Lung (tissue), 12 donors: ENCODE measurements at regions not wholly inside any gene's neighbourhood (a gene's known extent, or its start where the extent isn't known, plus 50 kb on each side); places are given as distances from the start of the nearest gene placed in this dataset. TPM values are rescaled to one million over a fixed set of nuclear protein-coding genes. Genes with fewer than 3 reads are reported as not detected.

Source experiments
- ATAC-seq: fragments of 200-7000 bp; cut with Tn5 transposase; one replicate; pipeline ENCODE4 v1.9.1; 2020; ENCODE audit warnings: moderate number of reproducible peaks; ENCODE audit not compliant: insufficient read depth, low FRiP score
- DNase-seq, 3 donors: peaks; one replicate each; pipeline ENCODE4 v3.0.0-alpha.2; 2013 to 2017
- H3K27ac ChIP-seq, 2 donors: one replicate each; pipeline ENCODE4 v1.5.1; 2013; ENCODE audit warnings: mild to moderate bottlenecking in 2 of 2, moderate library complexity in 2 of 2, control low read depth in 1 of 2, inconsistent platforms in 1 of 2, low read depth in 1 of 2, low read length in 1 of 2
- H3K27me3 ChIP-seq, 3 donors: one replicate each; pipeline ENCODE4 v1.5.1; 2013; ENCODE audit warnings: low read length in 2 of 3; ENCODE audit not compliant: control insufficient read depth in 3 of 3, insufficient read depth in 3 of 3
- H3K36me3 ChIP-seq, 4 donors: one replicate each; pipeline ENCODE4 v1.5.1; 2013; ENCODE audit warnings: low read length in 4 of 4, mild to moderate bottlenecking in 1 of 4, moderate library complexity in 1 of 4; ENCODE audit not compliant: control insufficient read depth in 4 of 4, insufficient read depth in 4 of 4
- H3K4me1 ChIP-seq, 5 donors: one replicate each; pipeline ENCODE4 v1.5.1; 2013; ENCODE audit warnings: low read length in 5 of 5, mild to moderate bottlenecking in 2 of 5, moderate library complexity in 1 of 5; ENCODE audit not compliant: control insufficient read depth in 5 of 5, insufficient read depth in 5 of 5
- H3K4me3 ChIP-seq: one replicate; pipeline ENCODE4 v1.5.1; 2013; ENCODE audit warnings: mild to moderate bottlenecking, control low read depth, moderate library complexity
- H3K9ac ChIP-seq, 2 donors: one replicate each; pipeline ENCODE4 v1.5.1; 2013; ENCODE audit warnings: low read length in 2 of 2, control low read depth in 1 of 2; ENCODE audit not compliant: insufficient read depth in 1 of 2
- H3K9me3 ChIP-seq, 4 donors: one replicate each; pipeline ENCODE4 v1.5.1; 2013; ENCODE audit warnings: low read length in 3 of 4, mild to moderate bottlenecking in 1 of 4, moderate library complexity in 1 of 4; ENCODE audit not compliant: control insufficient read depth in 4 of 4, insufficient read depth in 3 of 4
- WGBS, 2 donors: extraction: QIAGEN DNeasy Blood & Tissue Kit; methylation state at CpG; one replicate each; pipeline ENCODE4 v1.1.7; 2013; 5-methylcytosine and 5-hydroxymethylcytosine counted together
- small RNA-seq: library from RNA; depleted of rRNA; stranded (forward); fragments of <200 nt; gene quantifications from one replicate; pipeline ENCODE3, GENCODE V24; 2014; ENCODE audit warnings: low replicate concordance
- TF ChIP-seq, protein P1 (sequence below): IDR thresholded peaks from 2 replicates; pipeline ENCODE4 v1.5.1; 2012; ENCODE audit warnings: mild to moderate bottlenecking; ENCODE audit errors: control extremely low read depth, extremely low read depth
- donor health status: control.
- donor health status: control.
- donor health status: Bipolar disorder and iron deficiency.
- donor health status: healthy.
- donor health status: DM: yes; HTN: yes; CAD: no.

- H3K36me3 ChIP-seq: no peaks in the 10 kb centered on the region
- 85 to 94% methylated on average over 9 of the region's 9 CpGs for WGBS, 2 donors
- TF ChIP-seq, protein P1, sequence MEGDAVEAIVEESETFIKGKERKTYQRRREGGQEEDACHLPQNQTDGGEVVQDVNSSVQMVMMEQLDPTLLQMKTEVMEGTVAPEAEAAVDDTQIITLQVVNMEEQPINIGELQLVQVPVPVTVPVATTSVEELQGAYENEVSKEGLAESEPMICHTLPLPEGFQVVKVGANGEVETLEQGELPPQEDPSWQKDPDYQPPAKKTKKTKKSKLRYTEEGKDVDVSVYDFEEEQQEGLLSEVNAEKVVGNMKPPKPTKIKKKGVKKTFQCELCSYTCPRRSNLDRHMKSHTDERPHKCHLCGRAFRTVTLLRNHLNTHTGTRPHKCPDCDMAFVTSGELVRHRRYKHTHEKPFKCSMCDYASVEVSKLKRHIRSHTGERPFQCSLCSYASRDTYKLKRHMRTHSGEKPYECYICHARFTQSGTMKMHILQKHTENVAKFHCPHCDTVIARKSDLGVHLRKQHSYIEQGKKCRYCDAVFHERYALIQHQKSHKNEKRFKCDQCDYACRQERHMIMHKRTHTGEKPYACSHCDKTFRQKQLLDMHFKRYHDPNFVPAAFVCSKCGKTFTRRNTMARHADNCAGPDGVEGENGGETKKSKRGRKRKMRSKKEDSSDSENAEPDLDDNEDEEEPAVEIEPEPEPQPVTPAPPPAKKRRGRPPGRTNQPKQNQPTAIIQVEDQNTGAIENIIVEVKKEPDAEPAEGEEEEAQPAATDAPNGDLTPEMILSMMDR: no peak
- no peaks in the 10 kb centered on the region for H3K9me3 ChIP-seq
- no peak overlapping the region for H3K4me3 ChIP-seq
- no peak overlapping the region for H3K27ac ChIP-seq
- DNase-seq (no peak), ATAC-seq (no peak)
- peaks cover 0 to 2% (median 0%) of the 10 kb centered on the region in 5 donors for H3K4me1 ChIP-seq
- no peaks in the 10 kb centered on the region for H3K27me3 ChIP-seq
- no peak overlapping the region for H3K9ac ChIP-seq
These were observed 52.3 kb upstream of the CITED2 start for GRCh38 chr6:139426795-139427194.

DNA sequence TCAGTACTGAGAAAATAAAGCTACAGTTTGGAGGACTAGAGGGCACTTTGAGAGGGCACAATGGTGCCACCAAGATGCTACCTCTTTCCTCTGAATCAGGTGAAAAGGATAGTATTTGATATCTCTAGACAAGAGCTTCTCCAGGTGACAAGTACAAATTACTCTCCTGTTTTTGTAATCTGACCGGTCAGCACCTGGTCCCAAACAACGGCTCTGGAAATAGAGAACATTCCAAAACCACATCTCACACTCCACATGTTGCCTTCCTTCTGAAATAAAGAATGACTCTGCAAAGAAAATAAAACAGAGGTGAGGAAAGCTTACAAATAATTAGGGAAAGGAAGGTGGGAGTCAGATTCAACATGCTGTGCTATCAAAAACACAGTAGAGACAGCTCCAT lies 51.3 kb upstream of the CITED2 start:
- H3K4me3 ChIP-seq: no peak overlapping the region
- no peaks in the 10 kb centered on the region for H3K27me3 ChIP-seq
- TF ChIP-seq, protein P1: no peak
- 40 to 44% methylated on average over 2 of the region's 2 CpGs for WGBS, 2 donors
- ATAC-seq (no peak), DNase-seq (no peak)
- H3K36me3 ChIP-seq: no peaks in the 10 kb centered on the region
- no peak overlapping the region for H3K27ac ChIP-seq
- H3K9ac ChIP-seq: no peak overlapping the region
- H3K9me3 ChIP-seq: no peaks in the 10 kb centered on the region
- H3K4me1 ChIP-seq: peaks cover 0 to 4% (median 0%) of the 10 kb centered on the region in 5 donors

DNA sequence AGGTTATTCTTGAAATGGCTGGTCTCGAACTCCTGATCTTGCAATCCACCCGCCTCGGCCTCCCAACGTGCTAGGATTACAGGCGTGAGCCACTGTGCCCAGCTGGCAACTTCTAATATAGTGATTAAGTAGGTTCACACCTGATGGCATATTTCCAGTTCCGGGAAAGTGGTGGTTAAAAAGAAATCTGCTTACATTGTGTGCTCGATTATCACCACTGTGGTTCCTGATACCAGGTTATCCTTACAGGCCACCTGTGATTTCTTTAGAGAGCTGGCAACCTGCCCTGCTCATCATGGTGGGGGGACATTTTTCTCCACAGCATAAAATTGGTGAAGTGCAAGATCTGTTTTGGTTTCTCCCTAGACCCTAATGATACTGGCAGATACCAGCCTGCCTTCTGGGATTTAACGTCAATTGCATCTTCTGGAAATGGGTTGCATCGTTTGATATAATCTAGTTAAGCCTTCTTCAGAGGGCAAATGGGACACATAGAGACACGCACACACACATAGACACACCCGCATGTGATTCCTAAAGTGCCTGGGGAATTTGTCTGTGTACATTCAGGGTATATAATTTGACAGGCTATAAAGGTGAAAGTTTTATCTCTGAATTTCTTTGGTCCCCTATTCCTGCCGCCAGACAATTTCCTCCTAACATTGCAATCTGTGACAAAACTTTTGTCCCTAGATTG lies 49.7 kb upstream of the CITED2 start:
- 91 to 92% methylated on average over 12 of the region's 12 CpGs for WGBS, 2 donors
- Histone ChIP-seq H3K4me3 (no peak overlapping the region), H3K9me3 (no peaks in the 10 kb centered on the region), H3K9ac (no peak overlapping the region), H3K27ac (no peak overlapping the region), H3K27me3 (no peaks in the 10 kb centered on the region), H3K36me3 (no peaks in the 10 kb centered on the region), H3K4me1 (peaks cover 0 to 4% (median 0%) of the 10 kb centered on the region in 5 donors)
- TF ChIP-seq, protein P1: no peak
- ATAC-seq (no peak), DNase-seq (no peak)

Small RNA genes lying in the stretch of these regions (small RNA-seq; reads per million reads assigned to genes)
- not detected for gene AL357080.1
- gene MIR3668: not detected
- gene MIR4465: not detected
- not detected for gene RN7SKP106
- not detected for gene RNA5SP220
